ENCODE measurements at regions not wholly inside any gene's neighbourhood (a gene's known extent, or its start where the extent isn't known, plus 50 kb on each side); places are given as distances from the start of the nearest gene placed in this dataset.

DNA sequence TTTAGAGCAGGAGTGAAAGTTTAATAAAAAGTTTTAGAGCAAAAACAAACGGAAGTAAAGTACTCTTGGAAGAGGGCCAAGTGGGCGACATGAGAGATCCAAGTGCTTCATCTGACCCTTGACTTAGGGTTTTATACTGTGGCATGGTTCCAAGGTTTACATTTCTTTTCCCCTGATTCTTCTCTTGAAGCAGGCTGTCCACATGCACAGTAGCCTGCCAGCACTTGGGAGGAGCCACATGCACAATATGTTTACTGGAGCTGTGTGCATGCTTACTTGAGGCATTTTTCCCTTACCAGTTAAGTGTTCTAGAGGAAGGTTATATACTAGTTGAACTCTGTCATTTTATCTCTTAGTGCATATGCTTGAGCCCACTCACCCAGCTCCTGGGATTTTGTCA is 295.6 kb downstream of the TBC1D4 start:
- Histone ChIP-seq H3K9me3 (ENCODE audit: control insufficient read depth in 4 of 4, insufficient read depth in 3 of 4, low read length in 3 of 4) (peaks cover 0 to 2% (median 0%) of the 10 kb centered on the region in 4 donors), H3K27me3 (ENCODE audit: control insufficient read depth in 3 of 3, insufficient read depth in 3 of 3, low read length in 2 of 3) (no peaks in the 10 kb centered on the region), H3K27ac (ENCODE audit: low read depth in 1 of 2, low read length in 1 of 2) (no peak overlapping the region), H3K4me3 (no peak overlapping the region), H3K4me1 (ENCODE audit: control insufficient read depth in 5 of 5, insufficient read depth in 5 of 5, low read length in 5 of 5) (peaks cover 0 to 16% (median 5%) of the 10 kb centered on the region in 5 donors), H3K36me3 (ENCODE audit: control insufficient read depth in 4 of 4, insufficient read depth in 4 of 4, low read length in 4 of 4) (no peaks in the 10 kb centered on the region), H3K9ac (ENCODE audit: insufficient read depth in 1 of 2, low read length in 2 of 2) (no peak overlapping the region)
- no peak for TF ChIP-seq CTCF (IDR thresholded peaks at IDR 0.05; ENCODE audit: control extremely low read depth, extremely low read depth)
- peak; percentile 48 to 83 (median 77) for DNase-seq
- WGBS, 2 donors: 26 to 68% methylated on average over 2 of the region's 2 CpGs
- no peak for ATAC-seq (ENCODE audit: insufficient read depth, low FRiP score)

- H3K9ac ChIP-seq (ENCODE audit: insufficient read depth in 1 of 2, low read length in 2 of 2): no peak overlapping the region
- 64 to 81% methylated on average over 2 of the region's 2 CpGs for WGBS, 2 donors
- H3K4me1 ChIP-seq (ENCODE audit: control insufficient read depth in 5 of 5, insufficient read depth in 5 of 5, low read length in 5 of 5): peaks cover 0 to 16% (median 5%) of the 10 kb centered on the region in 5 donors
- peaks cover 0 to 2% (median 0%) of the 10 kb centered on the region in 4 donors for H3K9me3 ChIP-seq (ENCODE audit: control insufficient read depth in 4 of 4, insufficient read depth in 3 of 4, low read length in 3 of 4)
- H3K27ac ChIP-seq (ENCODE audit: low read depth in 1 of 2, low read length in 1 of 2): no peak overlapping the region
- TF ChIP-seq CTCF (IDR thresholded peaks at IDR 0.05; ENCODE audit: control extremely low read depth, extremely low read depth): no peak
- DNase-seq: peak in 2 of 3 donors; percentile 58 to 65
- H3K36me3 ChIP-seq (ENCODE audit: control insufficient read depth in 4 of 4, insufficient read depth in 4 of 4, low read length in 4 of 4): no peaks in the 10 kb centered on the region
- H3K4me3 ChIP-seq: no peak overlapping the region
- ATAC-seq (ENCODE audit: insufficient read depth, low FRiP score): no peak
- no peaks in the 10 kb centered on the region for H3K27me3 ChIP-seq (ENCODE audit: control insufficient read depth in 3 of 3, insufficient read depth in 3 of 3, low read length in 2 of 3)
Observed at GRCh38 chr13:75181906-75182305, 300.1 kb downstream of the TBC1D4 start.

- Histone ChIP-seq H3K27me3 (ENCODE audit: control insufficient read depth in 3 of 3, insufficient read depth in 3 of 3, low read length in 2 of 3) (no peaks in the 10 kb centered on the region), H3K4me3 (no peak overlapping the region), H3K9me3 (ENCODE audit: control insufficient read depth in 4 of 4, insufficient read depth in 3 of 4, low read length in 3 of 4) (peaks cover 0 to 2% (median 0%) of the 10 kb centered on the region in 4 donors), H3K36me3 (ENCODE audit: control insufficient read depth in 4 of 4, insufficient read depth in 4 of 4, low read length in 4 of 4) (no peaks in the 10 kb centered on the region), H3K27ac (ENCODE audit: low read depth in 1 of 2, low read length in 1 of 2) (no peak overlapping the region), H3K9ac (ENCODE audit: insufficient read depth in 1 of 2, low read length in 2 of 2) (no peak overlapping the region), H3K4me1 (ENCODE audit: control insufficient read depth in 5 of 5, insufficient read depth in 5 of 5, low read length in 5 of 5) (peaks cover 0 to 8% (median 0%) of the 10 kb centered on the region in 5 donors)
- 84 to 88% methylated on average over 1 of the region's 1 CpG for WGBS, 2 donors
- no peak for ATAC-seq (ENCODE audit: insufficient read depth, low FRiP score)
- no peak for TF ChIP-seq CTCF (IDR thresholded peaks at IDR 0.05; ENCODE audit: control extremely low read depth, extremely low read depth)
- no peak for DNase-seq
Observed at GRCh38 chr13:75180805-75181455, 301.0 kb downstream of the TBC1D4 start.

GRCh38 chr13:75178436-75178835 is 303.5 kb downstream of the TBC1D4 start:
- Histone ChIP-seq H3K36me3 (ENCODE audit: control insufficient read depth in 4 of 4, insufficient read depth in 4 of 4, low read length in 4 of 4) (no peaks in the 10 kb centered on the region), H3K27ac (ENCODE audit: low read depth in 1 of 2, low read length in 1 of 2) (no peak overlapping the region), H3K9me3 (ENCODE audit: control insufficient read depth in 4 of 4, insufficient read depth in 3 of 4, low read length in 3 of 4) (no peaks in the 10 kb centered on the region), H3K4me3 (no peak overlapping the region), H3K27me3 (ENCODE audit: control insufficient read depth in 3 of 3, insufficient read depth in 3 of 3, low read length in 2 of 3) (no peaks in the 10 kb centered on the region), H3K9ac (ENCODE audit: insufficient read depth in 1 of 2, low read length in 2 of 2) (no peak overlapping the region), H3K4me1 (ENCODE audit: control insufficient read depth in 5 of 5, insufficient read depth in 5 of 5, low read length in 5 of 5) (peaks cover 0 to 9% (median 0%) of the 10 kb centered on the region in 5 donors)
- TF ChIP-seq CTCF (IDR thresholded peaks at IDR 0.05; ENCODE audit: control extremely low read depth, extremely low read depth): no peak
- ATAC-seq (ENCODE audit: insufficient read depth, low FRiP score) (no peak), DNase-seq (no peak)
- WGBS, 2 donors: 93 to 96% methylated on average over 3 of the region's 3 CpGs
